COLO668 (cell line): ENCODE measurements at regions not wholly inside any gene's neighbourhood (a gene's known extent, or its start where the extent isn't known, plus 50 kb on each side); places are given as distances from the start of the nearest gene placed in this dataset.

ENCODE experiments used
- DNase-seq: peaks from one replicate; lab custom pipeline; 2025; ENCODE audit not compliant: unreplicated experiment; lab: John Stamatoyannopoulos, UW

- no peak for DNase-seq
These were observed 59.2 kb upstream of the NKX1-1 start for GRCh38 chr4:1465173-1466033.

- DNase-seq, result no peak
These were observed 58.4 kb upstream of the NKX1-1 start for GRCh38 chr4:1464581-1465171.

- no peak for DNase-seq
These were observed 57.8 kb upstream of the NKX1-1 start for GRCh38 chr4:1463927-1464540.

DNA sequence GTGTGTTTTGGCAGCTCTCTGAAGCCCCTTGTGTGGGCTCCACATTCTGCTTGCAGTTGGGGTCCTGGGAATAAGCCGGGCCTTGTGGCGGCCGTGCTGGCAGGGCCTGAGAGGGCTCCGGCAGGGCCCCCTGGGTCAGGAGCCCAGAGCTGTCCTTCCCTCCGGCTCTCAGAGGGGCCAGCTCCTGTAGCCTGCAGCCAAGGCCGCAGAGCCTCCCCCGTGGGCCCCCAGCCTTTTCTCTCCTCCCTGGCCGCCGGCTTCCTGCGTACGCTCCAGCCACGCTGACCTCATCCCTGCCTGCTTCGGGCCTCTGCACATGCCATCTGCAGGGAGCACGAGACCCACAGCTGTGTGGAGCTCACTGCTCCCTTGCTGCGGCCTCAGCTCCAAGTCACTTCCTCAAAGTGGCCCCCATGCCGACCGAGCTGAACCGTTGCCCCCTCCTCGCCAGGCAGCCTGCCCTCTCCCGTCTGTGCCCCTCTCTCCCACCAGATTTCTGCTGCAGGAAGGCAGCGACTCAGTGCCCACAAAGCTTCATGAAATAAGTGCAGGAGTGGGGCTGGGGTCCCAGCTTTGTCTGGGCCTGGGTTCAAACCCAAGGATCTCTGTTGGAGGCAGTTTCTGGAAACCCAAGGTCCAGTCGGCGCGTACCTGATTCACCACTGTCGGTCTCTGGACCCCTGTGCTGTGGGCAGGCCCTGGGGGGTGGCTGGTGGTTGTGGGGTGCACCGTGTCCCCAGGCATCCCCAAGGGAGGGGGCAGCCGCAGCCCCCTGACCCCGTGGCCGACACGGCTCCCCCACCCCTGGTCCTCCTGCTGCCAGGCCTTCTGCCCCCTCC is 57.1 kb upstream of the NKX1-1 start:
- DNase-seq, result no peak

DNA sequence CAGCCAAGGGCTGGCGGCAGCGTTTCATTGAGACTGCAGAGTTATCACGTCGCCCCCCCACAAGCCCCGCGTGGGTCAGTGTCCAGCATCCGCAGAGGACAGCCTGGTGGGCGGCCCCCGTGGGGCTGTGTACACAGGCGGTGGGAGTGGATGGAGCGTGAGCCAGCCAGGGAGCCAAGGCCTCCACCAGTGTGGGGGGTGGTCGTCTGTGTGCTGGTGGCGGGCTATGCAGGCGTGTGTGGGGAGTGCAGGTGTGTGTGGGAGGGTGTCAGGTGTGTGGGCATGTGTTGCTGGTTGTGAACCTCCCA is 56.5 kb upstream of the NKX1-1 start:
- no peak for DNase-seq

DNA sequence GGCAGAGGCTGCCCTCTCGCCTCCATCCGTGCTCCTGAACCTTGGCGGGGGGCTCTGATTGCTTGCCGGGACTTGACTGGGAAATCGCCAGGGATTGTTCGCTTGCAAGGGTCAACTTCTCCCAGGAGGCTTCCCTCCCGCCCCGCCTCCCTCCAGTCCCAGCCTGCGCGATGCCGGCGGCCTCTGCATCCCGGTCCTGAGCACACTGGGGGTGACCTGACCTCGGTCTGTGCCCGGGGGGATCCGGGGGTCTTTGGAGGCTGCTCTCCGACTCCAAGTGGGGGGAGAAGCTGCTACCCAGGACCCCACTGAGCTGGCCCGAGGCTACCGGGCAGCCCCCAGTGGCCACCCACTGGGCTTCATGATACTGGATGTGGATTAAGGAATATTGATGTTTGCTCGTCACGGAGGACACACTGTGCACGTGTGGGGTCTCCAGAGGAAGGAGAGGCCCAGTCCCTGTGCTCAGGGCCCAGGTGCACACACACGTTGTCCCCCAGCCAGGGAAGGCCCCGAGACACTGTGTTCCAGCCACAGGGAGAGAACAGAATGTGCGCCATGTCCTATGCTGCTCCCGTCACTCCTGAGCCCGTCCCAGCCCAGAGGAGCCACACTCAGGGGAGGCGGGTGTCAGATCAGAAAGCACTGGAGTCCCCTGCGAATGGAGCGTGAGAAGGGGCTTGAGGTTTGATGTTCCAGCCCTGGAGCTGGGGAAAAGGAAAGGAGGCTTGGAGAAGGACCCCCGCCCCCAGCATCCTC is 55.9 kb upstream of the NKX1-1 start:
- DNase-seq, result no peak

- no peak for DNase-seq
These were observed 55.0 kb upstream of the NKX1-1 start for GRCh38 chr4:1460967-1461868.

DNA sequence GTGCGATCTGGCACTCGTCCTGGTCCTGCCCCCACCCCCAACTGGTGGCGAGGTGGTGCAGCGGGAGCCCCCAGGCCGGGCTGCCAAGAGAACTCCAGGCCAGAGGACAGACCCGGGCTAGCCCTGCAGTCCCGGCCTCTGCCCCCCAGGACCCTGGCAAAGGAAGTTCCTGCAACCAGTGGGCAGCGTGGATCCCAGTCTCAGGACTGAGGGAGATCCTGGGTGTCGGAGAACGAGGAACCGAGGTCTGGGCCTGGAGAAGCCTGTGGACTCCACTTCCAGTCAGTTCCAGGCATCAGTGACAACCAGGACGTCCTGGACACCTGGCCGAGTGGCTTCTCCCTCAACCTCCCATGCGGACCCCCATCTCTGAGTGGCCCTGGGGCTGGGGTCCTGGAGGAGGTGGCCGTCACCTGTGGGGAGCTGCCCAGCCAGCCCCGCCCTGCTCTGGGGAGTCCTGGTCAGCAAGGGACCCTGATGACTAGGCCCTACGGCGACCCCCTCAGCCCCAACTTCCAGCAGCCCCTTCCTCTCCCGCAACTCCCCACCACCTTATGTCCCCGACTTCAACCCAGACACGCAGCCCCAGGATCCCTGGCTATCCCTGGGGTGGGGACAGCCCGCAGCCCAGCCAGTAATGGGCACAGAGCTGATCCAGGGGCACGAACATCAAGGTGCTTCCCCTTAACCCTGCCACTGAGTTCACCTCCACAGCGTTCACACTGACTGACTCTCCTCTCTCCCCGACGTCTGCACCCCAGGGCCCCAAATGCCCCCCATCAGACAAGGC is 53.7 kb upstream of the NKX1-1 start:
- no peak for DNase-seq

- DNase-seq, result no peak
These were observed 53.0 kb upstream of the NKX1-1 start for GRCh38 chr4:1459081-1459721.

DNA sequence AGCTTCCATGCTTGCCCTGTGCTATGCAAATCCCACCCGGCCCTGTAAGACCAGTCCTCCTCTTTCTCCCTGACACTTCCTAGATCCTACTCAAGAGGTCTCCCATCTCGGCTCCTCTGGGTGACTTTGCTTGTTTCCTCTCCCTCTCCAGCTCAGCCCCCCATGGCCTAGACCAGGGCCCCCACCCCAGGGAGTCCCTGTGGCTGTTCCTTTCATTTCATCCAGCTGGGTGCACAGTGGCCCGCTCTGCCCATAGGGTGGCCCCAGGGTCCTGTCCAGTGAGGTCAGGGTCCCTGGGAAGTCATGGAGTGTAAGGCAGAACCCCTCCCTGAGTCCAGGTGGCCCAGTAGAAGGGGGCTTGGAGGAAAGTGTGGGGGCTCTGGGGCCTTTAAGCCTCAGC is 52.3 kb upstream of the NKX1-1 start:
- no peak for DNase-seq
